ENCODE measurements at regions not wholly inside any gene's neighbourhood (a gene's known extent, or its start where the extent isn't known, plus 50 kb on each side); places are given as distances from the start of the nearest gene placed in this dataset.

- ChIA-PET POLR2A (no interaction called here), CTCF (no interaction called here)
- no peak overlapping the region for H3K4me3 ChIP-seq (ENCODE audit: control insufficient read depth in 1 of 7, extremely low read depth in 1 of 7, insufficient read depth in 4 of 7, low read depth in 2 of 7, low read length in 6 of 7)
- peaks cover 0 to 10% (median 2%) of the 10 kb centered on the region in 5 experiments for H3K27me3 ChIP-seq (replicated peaks in 2 of 5; ENCODE audit: control insufficient read depth in 4 of 5, insufficient read depth in 5 of 5, low read length in 4 of 5)
- no peaks in the 10 kb centered on the region for H3K9me3 ChIP-seq (ENCODE audit: control extremely low read depth in 1 of 5, control insufficient read depth in 4 of 5, insufficient read depth in 2 of 5, low read depth in 1 of 5, low read length in 4 of 5)
- H3K27ac ChIP-seq (ENCODE audit: insufficient read depth in 1 of 2, low read depth in 1 of 2, low read length in 2 of 2, poor library complexity in 1 of 2, severe bottlenecking in 2 of 2): no peak overlapping the region
- no peak for DNase-seq
- H3K4me1 ChIP-seq (ENCODE audit: control extremely low read depth in 1 of 4, control insufficient read depth in 4 of 4, insufficient read depth in 4 of 4, low read length in 3 of 4): no peaks in the 10 kb centered on the region
- H3K36me3 ChIP-seq (ENCODE audit: control insufficient read depth in 4 of 4, insufficient read depth in 4 of 4, low read length in 3 of 4): no peaks in the 10 kb centered on the region
Observed at GRCh38 chr7:94127026-94127425, 122.9 kb upstream of the BET1 start.

- Histone ChIP-seq H3K9me3 (ENCODE audit: control extremely low read depth in 1 of 5, control insufficient read depth in 4 of 5, insufficient read depth in 2 of 5, low read depth in 1 of 5, low read length in 4 of 5) (no peaks in the 10 kb centered on the region), H3K4me1 (ENCODE audit: control extremely low read depth in 1 of 4, control insufficient read depth in 4 of 4, insufficient read depth in 4 of 4, low read length in 3 of 4) (no peaks in the 10 kb centered on the region), H3K27me3 (replicated peaks in 2 of 5; ENCODE audit: control insufficient read depth in 4 of 5, insufficient read depth in 5 of 5, low read length in 4 of 5) (peaks cover 0 to 16% (median 0%) of the 10 kb centered on the region in 5 experiments), H3K4me3 (ENCODE audit: control insufficient read depth in 1 of 7, extremely low read depth in 1 of 7, insufficient read depth in 4 of 7, low read depth in 2 of 7, low read length in 6 of 7) (no peak overlapping the region), H3K36me3 (ENCODE audit: control insufficient read depth in 4 of 4, insufficient read depth in 4 of 4, low read length in 3 of 4) (no peaks in the 10 kb centered on the region), H3K27ac (ENCODE audit: insufficient read depth in 1 of 2, low read depth in 1 of 2, low read length in 2 of 2, poor library complexity in 1 of 2, severe bottlenecking in 2 of 2) (no peak overlapping the region)
- POLR2A ChIA-PET: no interaction called here
- DNase-seq: no peak
- CTCF ChIA-PET: no interaction called here
- WGBS (ENCODE audit: insufficient coverage): no CpG with 5 or more reads among the region's 2 CpGs
Observed at GRCh38 chr7:94128072-94128471, 123.9 kb upstream of the BET1 start.

- Histone ChIP-seq H3K4me1 (ENCODE audit: control extremely low read depth in 1 of 4, control insufficient read depth in 4 of 4, insufficient read depth in 4 of 4, low read length in 3 of 4) (no peaks in the 10 kb centered on the region), H3K27me3 (replicated peaks in 2 of 5; ENCODE audit: control insufficient read depth in 4 of 5, insufficient read depth in 5 of 5, low read length in 4 of 5) (peaks cover 0 to 19% (median 2%) of the 10 kb centered on the region in 5 experiments), H3K27ac (ENCODE audit: insufficient read depth in 1 of 2, low read depth in 1 of 2, low read length in 2 of 2, poor library complexity in 1 of 2, severe bottlenecking in 2 of 2) (no peak overlapping the region), H3K36me3 (ENCODE audit: control insufficient read depth in 4 of 4, insufficient read depth in 4 of 4, low read length in 3 of 4) (no peaks in the 10 kb centered on the region), H3K4me3 (ENCODE audit: control insufficient read depth in 1 of 7, extremely low read depth in 1 of 7, insufficient read depth in 4 of 7, low read depth in 2 of 7, low read length in 6 of 7) (no peak overlapping the region), H3K9me3 (ENCODE audit: control extremely low read depth in 1 of 5, control insufficient read depth in 4 of 5, insufficient read depth in 2 of 5, low read depth in 1 of 5, low read length in 4 of 5) (no peaks in the 10 kb centered on the region)
- POLR2A ChIA-PET: no interaction called here
- DNase-seq: no peak
- 100% methylated on average over 1 of the region's 1 CpG for WGBS (ENCODE audit: insufficient coverage)
- CTCF ChIA-PET: no interaction called here
Observed at GRCh38 chr7:94129443-94130140, 125.4 kb upstream of the BET1 start.

GRCh38 chr7:94130716-94131115 lies 126.6 kb upstream of the BET1 start:
- Histone ChIP-seq H3K36me3 (ENCODE audit: control insufficient read depth in 4 of 4, insufficient read depth in 4 of 4, low read length in 3 of 4) (no peaks in the 10 kb centered on the region), H3K27ac (ENCODE audit: insufficient read depth in 1 of 2, low read depth in 1 of 2, low read length in 2 of 2, poor library complexity in 1 of 2, severe bottlenecking in 2 of 2) (no peak overlapping the region), H3K4me3 (ENCODE audit: control insufficient read depth in 1 of 7, extremely low read depth in 1 of 7, insufficient read depth in 4 of 7, low read depth in 2 of 7, low read length in 6 of 7) (no peak overlapping the region), H3K27me3 (replicated peaks in 2 of 5; ENCODE audit: control insufficient read depth in 4 of 5, insufficient read depth in 5 of 5, low read length in 4 of 5) (peaks cover 0 to 23% (median 3%) of the 10 kb centered on the region in 5 experiments), H3K4me1 (ENCODE audit: control extremely low read depth in 1 of 4, control insufficient read depth in 4 of 4, insufficient read depth in 4 of 4, low read length in 3 of 4) (no peaks in the 10 kb centered on the region), H3K9me3 (ENCODE audit: control extremely low read depth in 1 of 5, control insufficient read depth in 4 of 5, insufficient read depth in 2 of 5, low read depth in 1 of 5, low read length in 4 of 5) (no peaks in the 10 kb centered on the region)
- CTCF ChIA-PET: interaction anchor here (0.9 kb wide), 1 partner anchor 97 kb away, joined by 3 read pairs; no protein-coding TSS in a partner anchor
- POLR2A ChIA-PET: no interaction called here
- no peak for DNase-seq
- WGBS (ENCODE audit: insufficient coverage): 100% methylated on average over 1 of the region's 3 CpGs

GRCh38 chr7:94133460-94133859 lies 129.3 kb upstream of the BET1 start:
- Histone ChIP-seq H3K9me3 (ENCODE audit: control extremely low read depth in 1 of 5, control insufficient read depth in 4 of 5, insufficient read depth in 2 of 5, low read depth in 1 of 5, low read length in 4 of 5) (no peaks in the 10 kb centered on the region), H3K4me3 (ENCODE audit: control insufficient read depth in 1 of 7, extremely low read depth in 1 of 7, insufficient read depth in 4 of 7, low read depth in 2 of 7, low read length in 6 of 7) (no peak overlapping the region), H3K4me1 (ENCODE audit: control extremely low read depth in 1 of 4, control insufficient read depth in 4 of 4, insufficient read depth in 4 of 4, low read length in 3 of 4) (no peaks in the 10 kb centered on the region), H3K27ac (ENCODE audit: insufficient read depth in 1 of 2, low read depth in 1 of 2, low read length in 2 of 2, poor library complexity in 1 of 2, severe bottlenecking in 2 of 2) (no peak overlapping the region), H3K36me3 (ENCODE audit: control insufficient read depth in 4 of 4, insufficient read depth in 4 of 4, low read length in 3 of 4) (no peaks in the 10 kb centered on the region), H3K27me3 (replicated peaks in 2 of 5; ENCODE audit: control insufficient read depth in 4 of 5, insufficient read depth in 5 of 5, low read length in 4 of 5) (peaks cover 0 to 31% (median 3%) of the 10 kb centered on the region in 5 experiments)
- POLR2A ChIA-PET: no interaction called here
- CTCF ChIA-PET: interaction anchor here (1.5 to 1.7 kb wide), 3 partner anchors 8 to 15 kb away, joined by 3 to 5 read pairs (median 4); no protein-coding TSS in a partner anchor
- DNase-seq: no peak
- 92% methylated on average over 2 of the region's 4 CpGs for WGBS (ENCODE audit: insufficient coverage)

- WGBS (ENCODE audit: insufficient coverage): no CpG with 5 or more reads among the region's 1 CpG
- POLR2A ChIA-PET: no interaction called here
- no peaks in the 10 kb centered on the region for H3K4me1 ChIP-seq (ENCODE audit: control extremely low read depth in 1 of 4, control insufficient read depth in 4 of 4, insufficient read depth in 4 of 4, low read length in 3 of 4)
- H3K9me3 ChIP-seq (ENCODE audit: control extremely low read depth in 1 of 5, control insufficient read depth in 4 of 5, insufficient read depth in 2 of 5, low read depth in 1 of 5, low read length in 4 of 5): no peaks in the 10 kb centered on the region
- no peak for DNase-seq
- H3K27me3 ChIP-seq (replicated peaks in 2 of 5; ENCODE audit: control insufficient read depth in 4 of 5, insufficient read depth in 5 of 5, low read length in 4 of 5): peaks cover 0 to 31% (median 6%) of the 10 kb centered on the region in 5 experiments
- no peak overlapping the region for H3K27ac ChIP-seq (ENCODE audit: insufficient read depth in 1 of 2, low read depth in 1 of 2, low read length in 2 of 2, poor library complexity in 1 of 2, severe bottlenecking in 2 of 2)
- no peaks in the 10 kb centered on the region for H3K36me3 ChIP-seq (ENCODE audit: control insufficient read depth in 4 of 4, insufficient read depth in 4 of 4, low read length in 3 of 4)
- no peak overlapping the region for H3K4me3 ChIP-seq (ENCODE audit: control insufficient read depth in 1 of 7, extremely low read depth in 1 of 7, insufficient read depth in 4 of 7, low read depth in 2 of 7, low read length in 6 of 7)
- CTCF ChIA-PET: interaction anchor here (1.1 kb wide), 1 partner anchor 402 kb away, joined by 3 read pairs; no protein-coding TSS in a partner anchor
Observed at GRCh38 chr7:94135180-94135579, 131.0 kb upstream of the BET1 start.

- ChIA-PET CTCF (interaction anchor here (1.0 kb wide), 1 partner anchor 9 kb away, joined by 3 read pairs; no protein-coding TSS in a partner anchor), POLR2A (no interaction called here)
- WGBS (ENCODE audit: insufficient coverage): no CpG with 5 or more reads among the region's 2 CpGs
- H3K9me3 ChIP-seq (ENCODE audit: control extremely low read depth in 1 of 5, control insufficient read depth in 4 of 5, insufficient read depth in 2 of 5, low read depth in 1 of 5, low read length in 4 of 5): no peaks in the 10 kb centered on the region
- H3K27me3 ChIP-seq (replicated peaks in 2 of 5; ENCODE audit: control insufficient read depth in 4 of 5, insufficient read depth in 5 of 5, low read length in 4 of 5): peaks cover 0 to 5% (median 0%) of the 10 kb centered on the region in 5 experiments
- H3K36me3 ChIP-seq (ENCODE audit: control insufficient read depth in 4 of 4, insufficient read depth in 4 of 4, low read length in 3 of 4): no peaks in the 10 kb centered on the region
- H3K27ac ChIP-seq (ENCODE audit: insufficient read depth in 1 of 2, low read depth in 1 of 2, low read length in 2 of 2, poor library complexity in 1 of 2, severe bottlenecking in 2 of 2): no peak overlapping the region
- no peak for DNase-seq
- no peaks in the 10 kb centered on the region for H3K4me1 ChIP-seq (ENCODE audit: control extremely low read depth in 1 of 4, control insufficient read depth in 4 of 4, insufficient read depth in 4 of 4, low read length in 3 of 4)
- no peak overlapping the region for H3K4me3 ChIP-seq (ENCODE audit: control insufficient read depth in 1 of 7, extremely low read depth in 1 of 7, insufficient read depth in 4 of 7, low read depth in 2 of 7, low read length in 6 of 7)
Observed at GRCh38 chr7:94142281-94142680, 138.1 kb upstream of the BET1 start.

Data from common myeloid progenitor, CD34-positive (primary cell).